Cerebellar cortex (tissue), 1 donor: ENCODE measurements at regions not wholly inside any gene's neighbourhood (a gene's known extent, or its start where the extent isn't known, plus 50 kb on each side); places are given as distances from the start of the nearest gene placed in this dataset.
A peak's percentile ranks its signal among the peaks of the same experiment; 100 is the strongest.
"Not testable (repeated sequence)": the region's sequence is repeated elsewhere in the genome, so short reads cannot be mapped to it uniquely, and the experiment has no call there.

Experiments
- DNase-seq: peaks from one replicate; pipeline ENCODE4 v3.0.0-alpha.2; 2015; ENCODE audit warnings: low spot score

- DNase-seq = no peak
Observed at GRCh38 chr6:141580131-141580530, 552.6 kb upstream of the GJE1 start.

GRCh38 chr6:141576751-141577150 is 556.0 kb upstream of the GJE1 start:
- DNase-seq = no peak

GRCh38 chr6:141562851-141563763 is 569.6 kb upstream of the GJE1 start:
- peak; percentile 85 for DNase-seq

- peak; percentile 32 for DNase-seq
Observed at GRCh38 chr6:141562186-141562811, 570.4 kb upstream of the GJE1 start.

GRCh38 chr6:141561154-141561553 is 571.6 kb upstream of the GJE1 start:
- DNase-seq = no peak

- DNase-seq = no peak
Observed at GRCh38 chr6:141552463-141552862, 580.3 kb upstream of the GJE1 start.

GRCh38 chr6:141552031-141552430 is 580.7 kb upstream of the GJE1 start:
- no peak for DNase-seq

- no peak for DNase-seq
Observed at GRCh38 chr6:141551318-141551717, 581.4 kb upstream of the GJE1 start.

- DNase-seq = no peak
Observed at GRCh38 chr6:141550471-141550870, 582.3 kb upstream of the GJE1 start.

GRCh38 chr6:141548966-141549365 is 583.8 kb upstream of the GJE1 start:
- no peak for DNase-seq

GRCh38 chr6:141541581-141542324 is 591.0 kb upstream of the GJE1 start:
- no peak for DNase-seq

GRCh38 chr6:141540207-141540606 is 592.5 kb upstream of the GJE1 start:
- DNase-seq = no peak

- DNase-seq = no peak
Observed at GRCh38 chr6:141539617-141540016, 593.1 kb upstream of the GJE1 start.

- DNase-seq = no peak
Observed at GRCh38 chr6:141532211-141532610, 600.5 kb upstream of the GJE1 start.

GRCh38 chr6:141531040-141531439 is 601.7 kb upstream of the GJE1 start:
- DNase-seq = no peak

GRCh38 chr6:141528596-141528995 is 604.1 kb upstream of the GJE1 start:
- no peak for DNase-seq

GRCh38 chr6:141526985-141527384 is 605.7 kb upstream of the GJE1 start:
- DNase-seq = no peak

GRCh38 chr6:141521440-141521839 is 611.3 kb upstream of the GJE1 start:
- DNase-seq = no peak

GRCh38 chr6:141513830-141514229 is 618.9 kb upstream of the GJE1 start:
- DNase-seq = no peak

GRCh38 chr6:141510803-141511202 is 621.9 kb upstream of the GJE1 start:
- no peak for DNase-seq

GRCh38 chr6:141506062-141506461 is 626.7 kb upstream of the GJE1 start:
- not testable (repeated sequence) for DNase-seq

- DNase-seq = not testable (repeated sequence)
Observed at GRCh38 chr6:141504318-141504717, 628.4 kb upstream of the GJE1 start.

GRCh38 chr6:141501616-141502015 is 631.1 kb upstream of the GJE1 start:
- DNase-seq = no peak
